Fibroblast of mammary gland (primary cell): ENCODE measurements at regions not wholly inside any gene's neighbourhood (a gene's known extent, or its start where the extent isn't known, plus 50 kb on each side); places are given as distances from the start of the nearest gene placed in this dataset.
"Not testable (repeated sequence)": the region's sequence is repeated elsewhere in the genome, so short reads cannot be mapped to it uniquely, and the experiment has no call there.

ENCODE experiments used
- DNase-seq: peaks from one replicate; pipeline ENCODE4 v3.0.0-alpha.2; 2010; ENCODE audit warnings: low read depth
- H3K4me3 ChIP-seq: 2 replicates; pipeline ENCODE4 v1.5.1; 2011; ENCODE audit warnings: low read depth, mild to moderate bottlenecking, low read length, moderate library complexity; ENCODE audit not compliant: control insufficient read depth
- TF ChIP-seq, protein P1 (sequence below): conservative IDR thresholded peaks from 2 replicates; pipeline ENCODE4 v1.5.1; 2011; ENCODE audit warnings: low read depth, low read length, inconsistent platforms; ENCODE audit not compliant: control insufficient read depth, insufficient read depth

DNA sequence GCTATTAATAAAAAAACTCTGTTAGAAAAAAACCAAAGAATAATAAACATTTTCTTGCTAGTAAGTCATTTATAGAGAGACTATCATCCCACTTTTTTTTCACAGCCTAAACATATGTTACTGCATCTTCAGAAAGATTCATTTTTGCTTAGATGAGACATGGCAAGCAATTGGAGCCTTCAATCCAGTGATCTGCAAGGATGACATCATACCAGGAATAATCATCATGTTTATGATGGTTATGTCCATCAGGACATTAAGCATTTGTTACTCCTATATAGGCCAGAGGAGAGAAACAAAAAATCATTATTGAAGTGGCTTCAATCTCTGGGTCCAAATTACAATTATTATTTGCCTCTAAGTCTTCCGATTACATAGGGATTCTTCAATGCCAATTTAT is 626.3 kb upstream of the CCNG1 start:
- DNase-seq = no peak
- TF ChIP-seq, protein P1, sequence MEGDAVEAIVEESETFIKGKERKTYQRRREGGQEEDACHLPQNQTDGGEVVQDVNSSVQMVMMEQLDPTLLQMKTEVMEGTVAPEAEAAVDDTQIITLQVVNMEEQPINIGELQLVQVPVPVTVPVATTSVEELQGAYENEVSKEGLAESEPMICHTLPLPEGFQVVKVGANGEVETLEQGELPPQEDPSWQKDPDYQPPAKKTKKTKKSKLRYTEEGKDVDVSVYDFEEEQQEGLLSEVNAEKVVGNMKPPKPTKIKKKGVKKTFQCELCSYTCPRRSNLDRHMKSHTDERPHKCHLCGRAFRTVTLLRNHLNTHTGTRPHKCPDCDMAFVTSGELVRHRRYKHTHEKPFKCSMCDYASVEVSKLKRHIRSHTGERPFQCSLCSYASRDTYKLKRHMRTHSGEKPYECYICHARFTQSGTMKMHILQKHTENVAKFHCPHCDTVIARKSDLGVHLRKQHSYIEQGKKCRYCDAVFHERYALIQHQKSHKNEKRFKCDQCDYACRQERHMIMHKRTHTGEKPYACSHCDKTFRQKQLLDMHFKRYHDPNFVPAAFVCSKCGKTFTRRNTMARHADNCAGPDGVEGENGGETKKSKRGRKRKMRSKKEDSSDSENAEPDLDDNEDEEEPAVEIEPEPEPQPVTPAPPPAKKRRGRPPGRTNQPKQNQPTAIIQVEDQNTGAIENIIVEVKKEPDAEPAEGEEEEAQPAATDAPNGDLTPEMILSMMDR = no peak
- H3K4me3 ChIP-seq = no peak overlapping the region

DNA sequence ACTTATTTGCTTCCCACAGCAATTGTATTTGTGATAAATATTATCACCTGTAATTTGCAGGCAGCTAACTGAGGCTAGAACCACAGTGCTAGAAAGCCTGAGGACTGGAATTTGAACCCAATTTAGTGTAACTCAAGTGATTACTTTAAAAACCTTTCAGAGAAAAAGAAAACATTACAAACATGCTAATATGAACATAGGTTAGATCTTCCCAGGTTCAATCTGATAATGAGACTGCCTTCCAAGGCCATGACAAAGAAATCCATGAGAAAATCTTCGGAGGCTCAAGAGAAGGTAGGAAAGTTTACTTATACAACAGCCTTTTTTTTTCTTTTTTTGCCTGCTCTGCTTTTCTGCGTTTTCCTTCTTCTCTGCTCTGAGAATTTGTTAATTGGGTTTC is 620.6 kb upstream of the CCNG1 start:
- no peak for DNase-seq
- TF ChIP-seq, protein P1 = no peak
- H3K4me3 ChIP-seq = no peak overlapping the region

DNA sequence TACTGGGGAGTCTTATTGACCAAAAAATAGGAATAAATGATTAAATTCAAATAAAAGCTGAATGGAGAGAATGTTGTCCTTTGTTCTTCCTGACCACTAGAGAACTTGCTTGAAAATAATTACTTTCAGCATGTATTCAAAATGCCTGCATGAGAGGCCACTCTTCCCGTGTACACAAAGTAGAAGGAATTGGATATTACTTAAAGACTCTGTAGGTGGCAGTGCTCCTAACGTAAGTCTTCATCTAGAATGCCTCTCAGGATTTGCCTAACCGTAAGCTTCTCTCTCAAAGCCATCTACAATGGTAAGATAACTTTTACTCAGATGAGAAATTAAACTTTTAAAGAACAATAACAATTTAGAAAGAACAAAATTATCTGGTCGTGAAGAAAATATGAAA is 620.0 kb upstream of the CCNG1 start:
- no peak overlapping the region for H3K4me3 ChIP-seq
- TF ChIP-seq, protein P1 = no peak
- no peak for DNase-seq

DNA sequence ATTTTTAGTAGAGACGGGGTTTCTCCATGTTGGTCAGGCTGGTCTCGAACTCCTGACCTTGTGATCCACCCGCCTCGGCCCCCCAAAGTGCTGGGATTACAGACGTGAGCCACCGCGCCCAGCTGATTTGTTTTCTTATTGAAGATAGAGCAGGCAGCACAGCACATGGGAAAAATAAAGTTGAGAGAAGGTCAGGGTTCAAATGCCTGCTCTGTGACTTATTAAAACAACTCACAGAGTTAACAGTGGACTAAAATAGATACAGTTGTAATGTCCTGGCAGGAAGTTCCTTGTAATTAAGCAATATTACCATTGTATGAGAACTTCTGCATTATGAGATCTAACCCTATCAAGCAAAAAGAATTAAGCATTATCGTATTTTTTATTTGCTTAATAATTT is 615.7 kb upstream of the CCNG1 start:
- H3K4me3 ChIP-seq, DNase-seq: not testable (repeated sequence)

DNA sequence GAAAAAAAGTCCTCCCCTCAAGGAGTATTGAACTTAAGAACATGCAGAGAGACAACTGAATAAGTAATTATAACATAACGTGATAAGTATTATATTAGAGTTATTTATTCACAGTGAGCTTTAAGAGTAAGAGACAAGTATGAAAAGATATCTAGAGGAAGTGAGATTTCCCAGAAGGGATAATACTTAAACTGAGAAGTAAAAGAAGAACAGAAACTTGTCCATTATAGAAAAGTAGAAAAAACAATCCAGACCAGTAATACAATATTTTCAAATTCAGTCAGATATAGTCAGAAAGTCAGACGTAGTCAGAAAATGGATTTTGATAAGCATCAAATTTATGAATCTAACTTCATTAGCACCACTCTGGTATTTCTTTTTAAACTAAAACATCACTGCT is 613.0 kb upstream of the CCNG1 start:
- TF ChIP-seq, protein P1 = no peak
- no peak overlapping the region for H3K4me3 ChIP-seq
- no peak for DNase-seq

DNA sequence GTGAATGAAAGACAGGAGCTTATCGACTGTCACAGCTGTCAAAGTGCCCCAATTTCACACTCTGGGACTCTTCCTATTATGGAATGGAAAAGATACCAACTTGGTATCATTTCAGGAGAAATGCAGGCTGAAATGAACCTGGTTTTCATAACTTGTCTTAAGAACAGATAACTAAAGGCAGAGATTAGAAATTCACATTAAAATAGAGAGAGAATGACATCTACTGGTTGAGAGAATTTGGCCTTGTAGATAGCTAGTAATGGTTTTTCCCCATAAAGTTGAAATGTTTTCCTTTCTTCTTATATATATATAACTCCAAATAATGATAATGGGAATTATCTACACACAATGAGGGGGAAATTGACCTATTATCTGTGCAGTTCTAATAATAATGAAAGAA is 600.2 kb upstream of the CCNG1 start:
- H3K4me3 ChIP-seq = no peak overlapping the region
- DNase-seq = no peak
- TF ChIP-seq, protein P1 = no peak

DNA sequence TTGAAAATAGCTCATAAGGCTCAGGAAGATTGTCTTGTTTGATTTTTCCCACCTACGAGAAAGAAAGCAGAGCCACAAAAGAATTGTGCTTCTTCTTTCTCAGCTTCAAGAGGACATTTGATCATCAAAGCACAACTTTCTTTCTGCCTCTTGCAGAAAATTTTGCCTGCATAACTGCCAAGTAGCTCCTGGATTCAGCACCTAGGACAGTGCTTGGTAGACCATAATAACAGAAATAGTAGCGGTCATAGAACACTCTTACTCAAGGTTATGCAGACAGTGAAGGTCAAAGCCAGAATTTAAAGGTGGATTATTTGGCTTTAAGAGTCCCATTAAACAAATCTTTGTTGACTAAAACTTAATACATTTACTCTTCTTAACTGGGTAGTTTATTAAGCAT is 594.7 kb upstream of the CCNG1 start:
- TF ChIP-seq, protein P1 = no peak
- no peak for DNase-seq
- H3K4me3 ChIP-seq = no peak overlapping the region
